VCaP (cell line): ENCODE measurements at regions not wholly inside any gene's neighbourhood (a gene's known extent, or its start where the extent isn't known, plus 50 kb on each side); places are given as distances from the start of the nearest gene placed in this dataset.

ENCODE experiments used
- H3K27ac ChIP-seq: fragments of 450-650 bp; 2 replicates; pipeline ENCODE4 v1.5.1; 2017
- TF ChIP-seq, protein P1 (sequence below): fragments of 450-650 bp; conservative IDR thresholded peaks from 2 replicates; pipeline ENCODE4 v1.5.1; 2017; ENCODE audit warnings: mild to moderate bottlenecking, moderate library complexity

DNA sequence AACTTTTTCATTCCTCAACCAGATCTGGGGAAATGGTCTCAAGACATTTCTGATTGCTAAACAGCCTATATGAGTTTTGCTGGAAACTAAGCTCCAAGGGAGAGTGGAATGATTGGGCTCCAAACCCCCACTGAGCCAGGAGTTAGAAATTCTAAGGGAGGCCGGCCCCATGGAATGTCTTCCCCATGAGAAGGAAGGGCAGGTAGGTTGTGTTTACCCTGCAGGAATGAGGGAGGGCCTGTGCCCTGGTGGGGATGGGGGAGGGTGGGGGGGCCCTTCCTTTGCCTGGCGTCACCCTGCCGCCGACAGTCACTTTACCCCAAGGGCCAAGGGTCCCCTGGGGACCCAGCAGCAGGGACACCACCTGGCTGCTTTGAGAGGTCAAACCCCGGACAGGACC is 298.9 kb downstream of the TFAP2C start:
- H3K27ac ChIP-seq, result no peak overlapping the region
- TF ChIP-seq, protein P1, sequence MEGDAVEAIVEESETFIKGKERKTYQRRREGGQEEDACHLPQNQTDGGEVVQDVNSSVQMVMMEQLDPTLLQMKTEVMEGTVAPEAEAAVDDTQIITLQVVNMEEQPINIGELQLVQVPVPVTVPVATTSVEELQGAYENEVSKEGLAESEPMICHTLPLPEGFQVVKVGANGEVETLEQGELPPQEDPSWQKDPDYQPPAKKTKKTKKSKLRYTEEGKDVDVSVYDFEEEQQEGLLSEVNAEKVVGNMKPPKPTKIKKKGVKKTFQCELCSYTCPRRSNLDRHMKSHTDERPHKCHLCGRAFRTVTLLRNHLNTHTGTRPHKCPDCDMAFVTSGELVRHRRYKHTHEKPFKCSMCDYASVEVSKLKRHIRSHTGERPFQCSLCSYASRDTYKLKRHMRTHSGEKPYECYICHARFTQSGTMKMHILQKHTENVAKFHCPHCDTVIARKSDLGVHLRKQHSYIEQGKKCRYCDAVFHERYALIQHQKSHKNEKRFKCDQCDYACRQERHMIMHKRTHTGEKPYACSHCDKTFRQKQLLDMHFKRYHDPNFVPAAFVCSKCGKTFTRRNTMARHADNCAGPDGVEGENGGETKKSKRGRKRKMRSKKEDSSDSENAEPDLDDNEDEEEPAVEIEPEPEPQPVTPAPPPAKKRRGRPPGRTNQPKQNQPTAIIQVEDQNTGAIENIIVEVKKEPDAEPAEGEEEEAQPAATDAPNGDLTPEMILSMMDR, result no peak

DNA sequence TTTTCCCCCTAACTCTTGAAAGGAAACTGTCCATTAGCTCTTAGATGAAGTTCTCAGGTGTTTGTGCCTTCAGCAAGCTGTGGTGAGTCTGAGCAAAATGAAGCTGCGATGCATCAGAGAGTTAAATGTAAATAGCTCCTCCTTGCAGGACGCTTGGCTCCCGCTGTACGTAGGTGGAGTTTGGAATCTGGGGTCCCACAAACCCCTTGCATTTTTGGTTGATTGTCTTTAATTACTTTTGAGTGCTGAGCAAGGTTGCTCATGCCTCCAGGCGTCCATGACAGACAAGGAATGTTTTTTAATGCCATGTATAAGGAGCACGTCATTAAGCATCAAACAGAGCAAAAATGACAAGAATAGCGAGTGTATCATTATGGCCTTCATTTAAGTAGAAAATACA is 300.5 kb downstream of the TFAP2C start:
- no peak overlapping the region for H3K27ac ChIP-seq
- TF ChIP-seq, protein P1, result no peak

DNA sequence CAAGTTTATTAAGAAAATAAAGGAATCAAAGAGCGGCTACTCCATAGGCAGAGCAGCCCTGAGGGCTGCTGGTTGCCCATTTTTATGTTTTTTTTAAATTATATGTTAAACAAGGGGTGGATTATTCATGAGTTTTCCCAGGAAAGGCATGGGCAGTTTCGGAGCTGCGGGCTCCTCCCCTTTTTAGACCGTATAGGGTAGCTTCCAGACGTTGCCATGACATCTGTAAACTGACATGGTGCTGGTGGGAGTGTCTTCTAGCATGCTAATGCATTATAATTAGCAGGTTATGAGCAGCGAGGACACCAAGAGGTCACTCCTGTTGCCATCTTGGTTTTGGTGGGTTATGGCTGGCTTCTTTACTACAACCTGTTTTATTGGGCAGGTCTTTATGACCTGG is 301.8 kb downstream of the TFAP2C start:
- TF ChIP-seq, protein P1, result no peak
- no peak overlapping the region for H3K27ac ChIP-seq

DNA sequence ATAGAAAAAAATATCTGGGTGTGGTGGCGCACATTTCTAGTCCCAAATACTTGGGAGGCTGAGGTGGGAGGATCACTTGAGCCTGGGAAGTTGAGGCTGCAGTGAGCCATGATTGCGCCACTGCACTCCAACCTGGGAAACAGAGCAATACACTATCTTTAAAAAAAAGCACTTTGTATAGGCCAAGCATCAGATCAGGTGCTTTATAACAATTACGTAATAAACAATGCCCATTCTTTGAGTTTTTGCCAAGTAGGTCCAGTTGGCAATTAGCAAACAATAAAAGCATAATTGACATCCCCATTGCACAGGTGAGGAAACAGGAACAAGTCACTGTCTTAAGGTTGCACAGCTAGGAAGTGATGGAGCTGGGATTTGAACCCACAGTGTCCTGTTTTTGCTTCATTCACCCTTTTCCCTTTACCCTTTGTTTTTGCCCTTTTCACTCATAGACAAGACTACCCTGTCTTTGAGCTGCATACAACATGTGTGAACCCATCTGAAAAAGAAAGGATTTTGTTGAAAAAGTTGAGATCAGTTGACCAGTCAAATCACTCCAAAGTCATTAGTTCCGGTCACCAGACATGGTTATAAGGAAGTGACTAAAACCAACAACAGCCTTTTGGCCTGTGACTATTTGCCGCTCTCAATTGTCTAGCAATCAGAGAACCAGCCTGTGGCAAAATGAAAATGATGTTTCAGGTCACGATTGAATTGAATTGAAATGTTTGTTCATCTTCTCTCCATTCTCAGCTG is 303.6 kb downstream of the TFAP2C start:
- no peak overlapping the region for H3K27ac ChIP-seq
- TF ChIP-seq, protein P1, result no peak

DNA sequence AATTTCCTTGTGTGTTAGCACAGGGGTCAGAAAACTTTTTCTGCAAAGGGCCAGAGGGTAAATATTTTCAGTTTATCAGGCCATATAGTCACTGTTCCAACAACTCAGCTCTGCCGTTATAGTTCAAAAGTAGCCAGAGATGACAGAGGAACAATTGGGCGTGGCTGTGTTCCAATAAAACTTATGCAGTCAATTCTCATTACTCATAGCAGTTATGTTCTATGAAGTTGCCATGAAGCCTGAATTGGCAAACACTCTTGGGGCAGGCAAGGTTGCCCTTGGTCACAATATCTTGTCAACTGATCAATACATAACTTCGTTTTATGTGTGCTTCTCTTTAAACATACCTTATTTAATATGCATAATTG is 304.2 kb downstream of the TFAP2C start:
- H3K27ac ChIP-seq, result no peak overlapping the region

DNA sequence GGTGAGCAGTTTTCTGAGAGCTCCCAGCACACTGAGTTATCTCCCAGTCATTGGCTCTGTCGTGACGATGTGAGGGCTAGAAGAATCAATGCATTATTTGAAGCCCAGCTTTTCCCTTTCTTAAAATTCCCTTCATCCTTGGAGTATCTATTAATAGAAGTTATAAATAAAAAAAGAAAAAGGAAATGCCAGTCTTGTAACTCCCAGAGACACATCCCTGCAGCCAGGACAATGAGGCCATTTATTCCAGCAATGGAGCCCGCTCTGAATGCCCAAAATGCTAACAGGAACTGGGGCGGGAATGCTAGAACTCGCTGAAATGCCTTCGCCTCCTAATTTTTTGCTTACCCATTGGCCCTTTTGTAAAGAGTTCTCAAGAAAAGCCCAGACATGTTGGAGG is 305.8 kb downstream of the TFAP2C start:
- TF ChIP-seq, protein P1, result no peak
- H3K27ac ChIP-seq, result no peak overlapping the region

More for the DNA sequence above, 304.2 kb downstream of the TFAP2C start:
- TF ChIP-seq, protein P1, result no peak

DNA sequence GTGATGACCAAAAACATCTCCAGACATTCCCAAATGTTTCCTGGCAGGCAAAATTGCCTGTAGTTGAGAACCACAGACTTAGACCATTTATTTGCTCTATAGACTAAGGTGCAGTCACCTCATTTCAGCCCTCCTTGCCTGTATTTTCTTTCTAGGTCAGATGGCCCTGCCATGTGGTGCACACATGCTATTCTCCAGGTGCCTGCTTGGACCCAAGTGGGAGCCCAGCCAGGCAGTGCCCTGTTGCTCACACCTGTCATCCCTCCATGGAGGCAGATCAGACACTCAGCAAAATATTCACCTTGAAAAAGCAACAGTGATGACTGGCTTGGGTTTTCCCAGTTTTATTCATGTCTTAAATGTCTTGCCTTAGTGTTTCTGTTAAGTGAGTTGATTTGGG is 311.4 kb downstream of the TFAP2C start:
- TF ChIP-seq, protein P1, result no peak
- H3K27ac ChIP-seq, result no peak overlapping the region
